GM12878 (cell line): ENCODE measurements at regions not wholly inside any gene's neighbourhood (a gene's known extent, or its start where the extent isn't known, plus 50 kb on each side); places are given as distances from the start of the nearest gene placed in this dataset.

ENCODE experiments used
- ATAC-seq: fragments of 200-7000 bp; cut with Tn5 transposase; 3 replicates; pipeline ENCODE4 v1.9.1; 2020; ENCODE audit warnings: mild to moderate bottlenecking, moderate library complexity
- BruUV-seq: library from RNA; stranded (reverse); fragments of 400-500 nt; replicated peaks from 2 replicates; lab custom pipeline; 2021; lab: Mats Ljungman, UMichigan
- CTCF ChIA-PET: fragments of 300-600 bp; sonication (Branson Sonifier 250); formaldehyde crosslinking; extraction: SDS; loops from one replicate; lab custom pipeline; 2021; ENCODE audit warnings: inconsistent platforms; lab: Yijun Ruan, JAX
- POLR2A ChIA-PET: fragments of 350-600 bp; formaldehyde crosslinking; extraction: SDS; loops from one replicate; lab custom pipeline; 2021; ENCODE audit warnings: inconsistent platforms; lab: Charles Lee
- RAD21 ChIA-PET: fragments of 300-600 bp; sonication (Branson Sonifier 250); formaldehyde crosslinking; loops from one replicate; lab custom pipeline; 2023; ENCODE audit warnings: antibody characterized with exemption; ENCODE audit not compliant: unreplicated experiment; lab: Charles Lee
- SMC1A ChIA-PET: fragments of 300-600 bp; sonication (Branson Sonifier 250); formaldehyde crosslinking; loops from one replicate; lab custom pipeline; 2023; ENCODE audit not compliant: unreplicated experiment, uncharacterized antibody; lab: Charles Lee
- DNase-seq: peaks from one replicate; pipeline ENCODE4 v3.0.0-alpha.2; 2011; ENCODE audit warnings: low read depth, low spot score
- FAIRE-seq: peaks from 3 replicates; lab custom pipeline; 2011; peaks lifted over from hg19 to GRCh38; lab: Jason Lieb, UNC
- H2AFZ ChIP-seq: 2 replicates; pipeline ENCODE4 v1.6.0; 2011; ENCODE audit warnings: low read depth, low read length, control low read depth; ENCODE audit not compliant: control insufficient read depth
- H3K27ac ChIP-seq: 2 replicates; pipeline ENCODE4 v1.5.1; 2011; ENCODE audit warnings: control low read depth; ENCODE audit not compliant: control insufficient read depth, insufficient read depth
- H3K27me3 ChIP-seq, 2 experiments: replicated peaks in 1 of 2; 2 replicates each; pipeline versions ENCODE4 v1.6.0 to v1.6.1; 2011; ENCODE audit warnings: low read length in 1 of 2; ENCODE audit not compliant: control insufficient read depth in 2 of 2, insufficient read depth in 2 of 2
- H3K36me3 ChIP-seq, 2 experiments: 2 replicates each; pipeline ENCODE4 v1.5.1; 2011; ENCODE audit warnings: low read length in 1 of 2; ENCODE audit not compliant: control insufficient read depth in 2 of 2, insufficient read depth in 2 of 2
- H3K4me1 ChIP-seq: 2 replicates; pipeline ENCODE4 v1.6.1; 2011; ENCODE audit warnings: mild to moderate bottlenecking, low read length, moderate library complexity, mixed read lengths; ENCODE audit not compliant: control insufficient read depth, insufficient read depth
- H3K4me2 ChIP-seq: 2 replicates; pipeline ENCODE4 v1.6.0; 2011; ENCODE audit warnings: control low read depth; ENCODE audit not compliant: control insufficient read depth, insufficient read depth
- H3K4me3 ChIP-seq: fragments of 200-600 bp; sonication (generic); 2 replicates; pipeline ENCODE4 v1.5.1; 2016
- H3K79me2 ChIP-seq: 2 replicates; pipeline ENCODE4 v1.6.0; 2011; ENCODE audit warnings: low read length; ENCODE audit not compliant: control insufficient read depth, insufficient read depth
- H3K9ac ChIP-seq: 2 replicates; pipeline ENCODE4 v1.8.0; 2011; ENCODE audit warnings: low read length, control low read depth, mixed read lengths; ENCODE audit not compliant: control insufficient read depth, insufficient read depth
- H3K9me3 ChIP-seq: replicated peaks from 3 replicates; pipeline ENCODE4 v1.5.1; 2011; ENCODE audit warnings: mild to moderate bottlenecking, low read length; ENCODE audit not compliant: control insufficient read depth, insufficient read depth
- H4K20me1 ChIP-seq: 2 replicates; pipeline ENCODE4 v1.6.0; 2011; ENCODE audit not compliant: control insufficient read depth, insufficient read depth
- CHD4 ChIP-seq: fragments of 200-600 bp; sonication (generic); IDR thresholded peaks from 2 replicates; pipeline ENCODE4 v1.6.1; 2016; ENCODE audit warnings: mild to moderate bottlenecking
- CREB1 ChIP-seq: IDR thresholded peaks from 2 replicates; pipeline ENCODE4 v1.6.1; 2012; ENCODE audit warnings: low read depth, mild to moderate bottlenecking, inconsistent platforms
- EED ChIP-seq: sonication (generic); IDR thresholded peaks from 2 replicates; pipeline ENCODE4 v1.6.1; 2016; ENCODE audit warnings: antibody characterized with exemption, low read depth
- KAT2A ChIP-seq: conservative IDR thresholded peaks from 2 replicates; pipeline ENCODE4 v1.6.1; 2011; ENCODE audit warnings: low read depth, low read length; ENCODE audit not compliant: control insufficient read depth
- KDM1A ChIP-seq: fragments of 200-600 bp; sonication (generic); IDR thresholded peaks from 2 replicates; pipeline ENCODE4 v1.6.1; 2016; ENCODE audit warnings: borderline replicate concordance
- KLF5 ChIP-seq: fragments of 450-650 bp; IDR thresholded peaks from 2 replicates; pipeline ENCODE4 v1.6.1; 2014; ENCODE audit warnings: mild to moderate bottlenecking; ENCODE audit not compliant: partially characterized antibody
- MYB ChIP-seq: fragments of 150-350 bp; IDR thresholded peaks from 2 replicates; pipeline ENCODE4 v1.6.1; 2014; ENCODE audit warnings: mild to moderate bottlenecking, low read depth, low read length, borderline replicate concordance
- SMC3 ChIP-seq: IDR thresholded peaks from 2 replicates; pipeline ENCODE4 v1.6.1; 2011; ENCODE audit warnings: low read length, improper control_type of control experiment, borderline replicate concordance
- TARDBP ChIP-seq: IDR thresholded peaks from 2 replicates; pipeline ENCODE4 v1.6.1; 2016; ENCODE audit warnings: borderline replicate concordance
- ZZZ3 ChIP-seq: IDR thresholded peaks from 2 replicates; pipeline ENCODE4 v1.6.1; 2011; ENCODE audit warnings: low read depth; ENCODE audit not compliant: control insufficient read depth, insufficient read length
- WGBS: methylation state at CpG from one replicate; pipeline ENCODE4 v1.1.6; 2016; ENCODE audit warnings: low lambda C conversion rate; ENCODE audit not compliant: insufficient replicate concordance, insufficient coverage; ENCODE audit errors: missing lambda C conversion rate; 5-methylcytosine and 5-hydroxymethylcytosine counted together
- in situ Hi-C: fragments of 300-500 bp; cut with MboI; formaldehyde crosslinking; loops from 9 replicates; pipeline ENCODE4 v1.14.3; 2018; ENCODE audit warnings: mixed read lengths
- intact Hi-C: fragments of 100-400 bp; cut with micrococcal nuclease; formaldehyde crosslinking; loops from one replicate; pipeline ENCODE4 v1.14.2; 2022; ENCODE audit not compliant: unreplicated experiment
- TF ChIP-seq, protein P1 (sequence below): fragments of 450-650 bp; IDR thresholded peaks from 2 replicates; pipeline ENCODE4 v1.6.1; 2017; ENCODE audit warnings: low read depth, mild to moderate bottlenecking, moderate library complexity
- TF ChIP-seq, protein P2 (sequence below): IDR thresholded peaks from 2 replicates; pipeline ENCODE4 v1.6.1; 2011; ENCODE audit warnings: low read depth, low read length, improper control_type of control experiment, borderline replicate concordance
- TF ChIP-seq, protein P3 (sequence below): fragments of 450-650 bp; IDR thresholded peaks from 2 replicates; pipeline ENCODE4 v1.6.1; 2017; ENCODE audit warnings: mild to moderate bottlenecking

DNA sequence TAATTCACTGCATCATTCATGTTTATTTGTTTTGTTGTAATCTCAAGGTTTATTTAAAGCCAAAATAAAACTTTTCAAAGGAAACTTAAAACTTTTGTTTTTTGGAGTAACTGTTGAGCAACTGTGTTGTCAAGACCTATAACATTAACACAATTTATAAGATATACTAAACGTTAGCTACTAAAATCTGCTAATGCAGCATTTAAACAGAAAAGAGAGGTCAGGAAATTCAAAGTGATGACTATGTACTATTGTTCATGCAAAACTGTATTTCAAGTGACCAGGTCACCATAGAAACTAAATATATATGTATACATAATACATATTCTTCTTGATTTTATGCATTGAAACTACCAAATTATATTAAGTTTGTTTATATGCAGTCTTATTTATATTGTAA is 1740.9 kb downstream of the EFNA5 start:
- H4K20me1 ChIP-seq, result no peaks in the 10 kb centered on the region
- no peaks in the 10 kb centered on the region for H3K79me2 ChIP-seq
- FAIRE-seq (no peak), ATAC-seq (no peak), DNase-seq (no peak)
- ChIA-PET CTCF (no interaction called here), SMC1A (no interaction called here), RAD21 (no interaction called here), POLR2A (no interaction called here)
- no peak overlapping the region for H3K4me3 ChIP-seq
- intact Hi-C loops, result no loop called here
- H3K36me3 ChIP-seq, result no peaks in the 10 kb centered on the region
- no peak overlapping the region for H3K9ac ChIP-seq
- no peaks in the 10 kb centered on the region for H3K4me1 ChIP-seq
- in situ Hi-C loops, result no loop called here
- H3K4me2 ChIP-seq, result no peak overlapping the region
- BruUV-seq, result no TSS peak
- no peak for TF ChIP-seq KDM1A
- TF ChIP-seq, protein P1, sequence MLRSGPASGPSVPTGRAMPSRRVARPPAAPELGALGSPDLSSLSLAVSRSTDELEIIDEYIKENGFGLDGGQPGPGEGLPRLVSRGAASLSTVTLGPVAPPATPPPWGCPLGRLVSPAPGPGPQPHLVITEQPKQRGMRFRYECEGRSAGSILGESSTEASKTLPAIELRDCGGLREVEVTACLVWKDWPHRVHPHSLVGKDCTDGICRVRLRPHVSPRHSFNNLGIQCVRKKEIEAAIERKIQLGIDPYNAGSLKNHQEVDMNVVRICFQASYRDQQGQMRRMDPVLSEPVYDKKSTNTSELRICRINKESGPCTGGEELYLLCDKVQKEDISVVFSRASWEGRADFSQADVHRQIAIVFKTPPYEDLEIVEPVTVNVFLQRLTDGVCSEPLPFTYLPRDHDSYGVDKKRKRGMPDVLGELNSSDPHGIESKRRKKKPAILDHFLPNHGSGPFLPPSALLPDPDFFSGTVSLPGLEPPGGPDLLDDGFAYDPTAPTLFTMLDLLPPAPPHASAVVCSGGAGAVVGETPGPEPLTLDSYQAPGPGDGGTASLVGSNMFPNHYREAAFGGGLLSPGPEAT, result no peak
- H3K9me3 ChIP-seq, result no peaks in the 10 kb centered on the region
- WGBS, result 0% methylated on average over 1 of the region's 1 CpG
- no peak overlapping the region for H3K27ac ChIP-seq
- no peak overlapping the region for H2AFZ ChIP-seq
- no peaks in the 10 kb centered on the region for H3K27me3 ChIP-seq

DNA sequence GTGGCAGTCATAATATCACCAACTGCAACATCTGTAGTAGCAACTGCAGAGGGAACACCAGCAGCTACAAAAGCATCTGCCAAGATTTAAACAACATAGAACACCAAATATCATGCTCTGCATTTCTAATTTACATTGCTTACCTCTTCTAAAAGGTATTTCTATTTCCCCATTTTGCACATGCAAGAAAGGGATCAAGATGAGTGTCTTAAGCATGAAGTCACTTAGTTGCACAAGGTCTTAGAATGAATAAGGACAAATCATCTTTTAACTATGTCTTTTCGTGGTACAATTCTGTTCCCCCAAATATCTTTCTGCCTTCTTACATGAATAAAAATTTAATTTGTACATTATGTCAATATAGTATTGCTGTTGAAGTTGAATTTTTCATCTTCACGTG is 1746.4 kb downstream of the EFNA5 start:
- ChIA-PET SMC1A (no interaction called here), RAD21 (no interaction called here), POLR2A (no interaction called here), CTCF (no interaction called here)
- Histone ChIP-seq H3K9ac (no peak overlapping the region), H4K20me1 (no peaks in the 10 kb centered on the region), H2AFZ (no peak overlapping the region), H3K4me1 (no peaks in the 10 kb centered on the region), H3K4me3 (no peak overlapping the region), H3K27ac (no peak overlapping the region), H3K4me2 (no peak overlapping the region), H3K36me3 (no peaks in the 10 kb centered on the region), H3K9me3 (no peaks in the 10 kb centered on the region), H3K79me2 (no peaks in the 10 kb centered on the region), H3K27me3 (no peaks in the 10 kb centered on the region)
- in situ Hi-C loops, result no loop called here
- DNase-seq (no peak), ATAC-seq (no peak), FAIRE-seq (no peak)
- intact Hi-C loops, result no loop called here
- BruUV-seq, result no TSS peak
- 15% methylated on average over 2 of the region's 2 CpGs for WGBS
- TF ChIP-seq CHD4 (no peak), TARDBP (no peak), SMC3 (no peak), ZZZ3 (no peak), KDM1A (no peak), MYB (no peak), EED (no peak), KLF5 (no peak), KAT2A (no peak), CREB1 (no peak)
- TF ChIP-seq, protein P2, sequence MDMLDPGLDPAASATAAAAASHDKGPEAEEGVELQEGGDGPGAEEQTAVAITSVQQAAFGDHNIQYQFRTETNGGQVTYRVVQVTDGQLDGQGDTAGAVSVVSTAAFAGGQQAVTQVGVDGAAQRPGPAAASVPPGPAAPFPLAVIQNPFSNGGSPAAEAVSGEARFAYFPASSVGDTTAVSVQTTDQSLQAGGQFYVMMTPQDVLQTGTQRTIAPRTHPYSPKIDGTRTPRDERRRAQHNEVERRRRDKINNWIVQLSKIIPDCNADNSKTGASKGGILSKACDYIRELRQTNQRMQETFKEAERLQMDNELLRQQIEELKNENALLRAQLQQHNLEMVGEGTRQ, result no peak
- TF ChIP-seq, protein P1, result no peak
- TF ChIP-seq, protein P3, sequence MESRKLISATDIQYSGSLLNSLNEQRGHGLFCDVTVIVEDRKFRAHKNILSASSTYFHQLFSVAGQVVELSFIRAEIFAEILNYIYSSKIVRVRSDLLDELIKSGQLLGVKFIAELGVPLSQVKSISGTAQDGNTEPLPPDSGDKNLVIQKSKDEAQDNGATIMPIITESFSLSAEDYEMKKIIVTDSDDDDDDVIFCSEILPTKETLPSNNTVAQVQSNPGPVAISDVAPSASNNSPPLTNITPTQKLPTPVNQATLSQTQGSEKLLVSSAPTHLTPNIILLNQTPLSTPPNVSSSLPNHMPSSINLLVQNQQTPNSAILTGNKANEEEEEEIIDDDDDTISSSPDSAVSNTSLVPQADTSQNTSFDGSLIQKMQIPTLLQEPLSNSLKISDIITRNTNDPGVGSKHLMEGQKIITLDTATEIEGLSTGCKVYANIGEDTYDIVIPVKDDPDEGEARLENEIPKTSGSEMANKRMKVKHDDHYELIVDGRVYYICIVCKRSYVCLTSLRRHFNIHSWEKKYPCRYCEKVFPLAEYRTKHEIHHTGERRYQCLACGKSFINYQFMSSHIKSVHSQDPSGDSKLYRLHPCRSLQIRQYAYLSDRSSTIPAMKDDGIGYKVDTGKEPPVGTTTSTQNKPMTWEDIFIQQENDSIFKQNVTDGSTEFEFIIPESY, result no peak
